HG03460 (cell line): ENCODE measurements at regions not wholly inside any gene's neighbourhood (a gene's known extent, or its start where the extent isn't known, plus 50 kb on each side); places are given as distances from the start of the nearest gene placed in this dataset.
"Not testable (repeated sequence)": the region's sequence is repeated elsewhere in the genome, so short reads cannot be mapped to it uniquely, and the experiment has no call there.

Source experiments
- ATAC-seq: cut with Tn5 transposase; IDR thresholded peaks from one replicate; pipeline ENCODE4 v1.9.1; 2021; ENCODE audit not compliant: unreplicated experiment

GRCh38 chr22:48639896-48640748 lies 1187.6 kb downstream of the BRD1 start:
- ATAC-seq = no peak

DNA sequence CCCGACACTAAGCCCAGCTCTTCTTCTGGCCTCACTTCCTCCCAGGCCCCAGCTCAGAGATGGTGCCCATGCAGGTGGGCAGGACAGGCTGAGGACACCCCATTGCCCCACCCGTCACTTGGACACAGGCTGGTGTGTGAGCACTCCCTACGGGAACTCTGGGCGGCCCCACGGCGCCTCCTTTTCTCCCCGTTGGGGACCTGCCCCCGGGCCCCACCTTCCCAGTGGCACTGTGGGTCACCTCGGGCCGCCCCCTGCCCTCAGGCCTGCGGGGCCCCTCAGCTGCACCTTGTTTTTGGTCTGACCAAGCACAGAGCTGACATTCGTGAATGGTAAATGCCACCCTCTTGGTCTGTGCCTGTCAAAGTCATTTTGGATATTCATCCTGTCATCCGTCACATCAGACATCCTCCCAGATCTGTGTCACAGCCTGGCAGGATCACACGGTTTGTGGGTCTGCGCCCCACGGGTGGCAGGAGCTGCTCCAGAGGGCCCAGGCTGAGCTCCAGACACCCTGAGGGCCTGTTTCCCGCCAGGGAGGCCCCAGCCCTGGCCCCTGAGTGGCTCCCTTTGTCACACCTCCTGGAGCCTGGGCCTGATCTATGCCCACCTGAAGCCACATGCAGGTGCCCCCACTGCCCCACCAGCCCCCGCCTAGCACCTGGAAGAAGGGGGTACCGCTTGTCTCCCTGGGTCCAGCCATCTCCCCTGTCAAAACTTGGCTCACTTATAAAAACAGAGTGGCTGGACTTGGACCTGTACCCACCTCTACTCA lies 1188.5 kb downstream of the BRD1 start:
- no peak for ATAC-seq

GRCh38 chr22:48637231-48637630 lies 1190.4 kb downstream of the BRD1 start:
- no peak for ATAC-seq

DNA sequence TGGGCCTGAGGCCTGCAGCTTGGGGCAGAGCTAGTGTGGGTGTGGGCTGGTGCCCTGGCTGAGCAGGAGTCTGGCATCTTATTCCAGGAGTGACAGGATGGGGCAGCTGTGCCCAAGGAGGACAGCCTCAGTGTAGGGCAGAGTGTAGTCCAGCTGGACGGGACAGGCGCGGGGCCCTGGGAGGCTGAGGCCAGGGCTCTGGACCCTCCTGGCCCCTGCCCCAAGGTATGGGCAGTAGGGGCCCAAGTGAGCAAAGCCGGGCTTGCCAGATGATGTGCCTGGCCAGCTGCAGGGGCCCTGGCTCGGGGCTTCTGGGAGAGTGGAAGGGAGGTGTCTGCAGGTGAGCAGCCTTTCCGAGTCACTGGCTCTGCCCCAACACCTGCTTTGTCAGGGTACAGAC lies 1190.9 kb downstream of the BRD1 start:
- no peak for ATAC-seq

DNA sequence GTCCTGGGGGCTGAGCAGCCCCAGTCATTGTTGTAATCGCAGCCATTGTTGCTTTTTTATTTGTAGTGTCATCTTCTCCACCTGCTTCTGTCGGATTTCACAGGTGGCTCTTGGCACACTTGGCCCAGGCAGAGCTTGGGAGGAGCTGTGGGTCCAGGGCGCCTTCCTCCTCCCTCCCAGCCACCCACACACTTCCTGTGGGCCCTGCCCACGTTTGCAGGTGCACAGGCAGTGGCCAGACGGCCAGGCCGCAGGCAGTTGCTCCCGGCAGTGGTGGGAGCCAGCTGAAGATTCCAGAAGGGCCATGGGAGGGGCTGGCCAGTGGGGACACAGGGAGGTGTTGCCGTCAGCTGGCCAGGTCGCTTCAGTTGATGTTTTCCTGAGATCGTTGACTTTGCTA lies 1191.9 kb downstream of the BRD1 start:
- no peak for ATAC-seq

DNA sequence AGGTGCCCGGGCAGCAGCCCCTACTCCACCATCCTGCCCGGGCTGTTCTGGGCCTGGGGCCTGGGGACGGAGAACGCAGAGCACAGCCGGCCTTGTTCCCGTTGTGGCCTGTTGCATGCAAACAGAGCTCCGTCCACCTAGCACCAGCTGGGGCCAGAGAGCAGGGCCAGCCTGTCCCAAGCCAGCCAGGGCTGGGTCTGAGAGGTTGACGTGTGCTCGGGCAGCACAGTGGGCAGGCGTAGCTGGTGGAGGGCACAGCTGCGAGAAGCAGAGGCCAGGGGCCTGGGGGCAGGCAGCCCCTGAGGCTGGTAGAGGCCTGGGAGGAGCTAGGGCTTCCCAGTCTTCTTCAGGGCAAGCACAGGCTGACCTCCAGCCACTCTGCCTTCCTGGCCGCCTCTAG lies 1192.6 kb downstream of the BRD1 start:
- no peak for ATAC-seq

GRCh38 chr22:48633996-48634836 lies 1193.5 kb downstream of the BRD1 start:
- no peak for ATAC-seq

GRCh38 chr22:48632646-48633246 lies 1194.9 kb downstream of the BRD1 start:
- ATAC-seq = no peak

GRCh38 chr22:48631288-48631863 lies 1196.3 kb downstream of the BRD1 start:
- ATAC-seq = no peak

GRCh38 chr22:48630848-48631247 lies 1196.8 kb downstream of the BRD1 start:
- ATAC-seq = no peak

DNA sequence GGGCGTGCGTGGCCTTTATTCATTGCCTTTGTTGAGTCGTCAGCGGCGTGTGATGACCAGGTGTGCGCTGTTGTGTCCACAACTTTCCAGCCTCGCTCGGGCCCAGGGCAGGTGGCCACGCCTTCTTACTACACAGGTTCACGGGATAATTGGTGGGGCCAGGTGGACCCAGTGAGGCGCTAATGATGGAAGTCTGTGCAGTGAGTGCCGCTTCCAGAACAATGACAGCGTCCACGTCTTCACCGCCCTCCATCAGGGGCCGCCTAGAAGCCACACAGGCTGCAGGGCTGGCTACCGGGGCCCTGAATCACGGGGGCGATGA lies 1197.3 kb downstream of the BRD1 start:
- ATAC-seq = no peak

GRCh38 chr22:48629631-48630432 lies 1197.8 kb downstream of the BRD1 start:
- no peak for ATAC-seq

GRCh38 chr22:48628891-48629543 lies 1198.7 kb downstream of the BRD1 start:
- no peak for ATAC-seq

GRCh38 chr22:48627966-48628365 lies 1199.7 kb downstream of the BRD1 start:
- no peak for ATAC-seq

GRCh38 chr22:48627203-48627602 lies 1200.5 kb downstream of the BRD1 start:
- ATAC-seq = no peak

- no peak for ATAC-seq
Observed at GRCh38 chr22:48624401-48624800, 1203.3 kb downstream of the BRD1 start.

DNA sequence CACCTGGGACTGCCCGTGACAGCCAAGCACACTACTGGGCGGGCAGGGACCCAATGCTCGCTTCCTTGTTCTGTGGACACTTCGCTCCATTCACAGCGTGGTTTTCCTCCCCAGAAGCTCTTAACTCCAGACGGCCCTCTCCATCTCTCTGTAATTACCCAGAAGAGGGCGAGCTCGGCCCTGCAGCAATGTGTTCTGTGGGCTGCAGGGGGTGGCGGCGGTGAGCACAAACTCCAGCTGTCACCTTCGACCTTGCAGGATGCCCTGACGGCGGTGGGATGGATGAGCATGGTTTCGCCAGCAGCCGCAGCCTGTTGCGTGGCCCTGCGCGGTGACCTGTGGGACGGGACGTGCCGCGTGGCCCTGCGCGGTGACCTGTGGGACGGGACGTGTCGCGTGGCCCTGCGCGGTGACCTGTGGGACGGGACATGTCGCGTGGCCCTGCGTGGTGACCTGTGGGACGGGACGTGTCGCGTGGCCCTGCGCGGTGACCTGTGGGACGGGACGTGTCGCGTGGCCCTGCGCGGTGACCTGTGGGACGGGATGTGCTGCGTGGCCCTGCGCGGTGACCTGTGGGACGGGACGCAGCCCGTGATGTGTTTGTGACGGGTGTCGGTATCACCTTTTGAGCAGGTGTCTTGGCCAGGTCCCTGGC lies 1204.7 kb downstream of the BRD1 start:
- no peak for ATAC-seq

DNA sequence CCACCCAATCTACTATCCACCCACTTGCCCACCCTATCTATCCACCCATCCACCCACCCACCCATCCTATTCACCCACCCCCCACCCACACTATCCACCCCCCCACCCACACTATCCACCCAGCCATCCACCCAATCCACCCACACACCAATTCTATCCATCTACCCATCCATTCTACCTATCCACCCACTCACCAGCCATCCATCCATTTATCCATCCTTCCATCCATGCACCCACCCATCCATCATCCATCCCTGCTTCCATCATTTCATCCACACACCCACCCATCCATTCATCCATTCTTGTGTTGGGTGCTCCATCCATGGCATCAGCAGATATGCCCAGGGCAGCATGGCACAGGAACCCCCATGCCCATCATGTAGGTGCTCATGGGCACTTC lies 1206.6 kb downstream of the BRD1 start:
- no peak for ATAC-seq

GRCh38 chr22:48620460-48620859 lies 1207.2 kb downstream of the BRD1 start:
- ATAC-seq = not testable (repeated sequence)
